Keratinocyte (primary cell): ENCODE measurements at regions not wholly inside any gene's neighbourhood (a gene's known extent, or its start where the extent isn't known, plus 50 kb on each side); places are given as distances from the start of the nearest gene placed in this dataset.

ENCODE experiments used
- EZH2 ChIP-seq: IDR thresholded peaks from one replicate; pipeline ENCODE4 v1.6.1; 2012; ENCODE audit warnings: inconsistent platforms, mild to moderate bottlenecking, low read length, moderate library complexity
- TF ChIP-seq, protein P1 (sequence below), 3 experiments: IDR thresholded peaks in 1 of 3; conservative IDR thresholded peaks in 1 of 3; optimal IDR thresholded peaks in 1 of 3; 2 replicates in 2 of 3; 3 replicates in 1 of 3; pipeline versions ENCODE3 to v1.5.1; 2011; ENCODE audit warnings: low read length in 3 of 3, mild to moderate bottlenecking in 3 of 3, moderate library complexity in 2 of 3, control low read depth in 1 of 3, inconsistent platforms in 1 of 3; ENCODE audit not compliant: insufficient read depth in 2 of 3; ENCODE audit errors: extremely low read depth in 1 of 3

DNA sequence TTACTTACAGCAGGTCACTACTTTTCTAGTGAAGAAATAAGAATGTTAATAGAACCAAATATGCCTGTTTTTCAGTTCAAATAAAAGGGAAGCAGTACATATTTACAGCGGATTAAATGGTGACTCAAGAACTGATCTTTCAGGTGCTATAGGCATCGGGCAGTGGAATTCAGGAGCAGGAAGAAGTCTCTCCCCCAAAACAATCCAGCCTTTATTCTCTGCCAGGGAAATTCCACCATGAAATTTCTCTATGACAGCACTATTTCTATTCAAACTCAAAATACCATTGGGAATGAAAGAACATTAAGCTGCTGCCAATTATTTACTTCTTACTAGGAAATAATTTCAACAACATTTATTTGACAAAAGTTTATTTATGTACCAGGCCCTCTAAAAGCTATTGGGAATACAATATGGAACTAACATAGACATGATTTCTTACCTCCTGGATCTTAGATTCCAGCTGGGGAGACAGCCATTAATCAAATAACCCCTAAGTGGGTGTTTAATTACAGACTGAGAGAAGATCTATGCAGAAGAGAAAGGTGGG, 60.3 kb upstream of the KRR1 start:
- TF ChIP-seq, protein P1, sequence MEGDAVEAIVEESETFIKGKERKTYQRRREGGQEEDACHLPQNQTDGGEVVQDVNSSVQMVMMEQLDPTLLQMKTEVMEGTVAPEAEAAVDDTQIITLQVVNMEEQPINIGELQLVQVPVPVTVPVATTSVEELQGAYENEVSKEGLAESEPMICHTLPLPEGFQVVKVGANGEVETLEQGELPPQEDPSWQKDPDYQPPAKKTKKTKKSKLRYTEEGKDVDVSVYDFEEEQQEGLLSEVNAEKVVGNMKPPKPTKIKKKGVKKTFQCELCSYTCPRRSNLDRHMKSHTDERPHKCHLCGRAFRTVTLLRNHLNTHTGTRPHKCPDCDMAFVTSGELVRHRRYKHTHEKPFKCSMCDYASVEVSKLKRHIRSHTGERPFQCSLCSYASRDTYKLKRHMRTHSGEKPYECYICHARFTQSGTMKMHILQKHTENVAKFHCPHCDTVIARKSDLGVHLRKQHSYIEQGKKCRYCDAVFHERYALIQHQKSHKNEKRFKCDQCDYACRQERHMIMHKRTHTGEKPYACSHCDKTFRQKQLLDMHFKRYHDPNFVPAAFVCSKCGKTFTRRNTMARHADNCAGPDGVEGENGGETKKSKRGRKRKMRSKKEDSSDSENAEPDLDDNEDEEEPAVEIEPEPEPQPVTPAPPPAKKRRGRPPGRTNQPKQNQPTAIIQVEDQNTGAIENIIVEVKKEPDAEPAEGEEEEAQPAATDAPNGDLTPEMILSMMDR (optimal IDR thresholded peaks at IDR 0.05 in 1 of 3, IDR thresholded peaks at IDR 0.05 in 1 of 3, conservative IDR thresholded peaks at IDR 0.05 in 1 of 3; ENCODE audit: extremely low read depth in 1 of 3, insufficient read depth in 2 of 3, low read length in 3 of 3): no peak
- TF ChIP-seq EZH2: no peak
